Nephron (organoid): ENCODE measurements at regions not wholly inside any gene's neighbourhood (a gene's known extent, or its start where the extent isn't known, plus 50 kb on each side); places are given as distances from the start of the nearest gene placed in this dataset.

Experiments used
- H3K27ac Mint-ChIP-seq, 3 experiments: 2 replicates each; pipeline ENCODE4 v1.8.0; 2020; ENCODE audit warnings: mixed read lengths in 3 of 3, mild to moderate bottlenecking in 2 of 3, moderate library complexity in 1 of 3
- H3K27me3 Mint-ChIP-seq: 2 replicates; pipeline ENCODE4 v1.8.0; 2021; ENCODE audit warnings: low read depth, mild to moderate bottlenecking, moderate library complexity, mixed read lengths
- H3K36me3 Mint-ChIP-seq: 2 replicates; pipeline ENCODE4 v1.8.0; 2020; ENCODE audit warnings: low read depth, mixed read lengths
- H3K4me1 Mint-ChIP-seq: 2 replicates; pipeline ENCODE4 v1.8.0; 2020; ENCODE audit warnings: mixed read lengths
- H3K4me3 Mint-ChIP-seq, 3 experiments: 2 replicates each; pipeline ENCODE4 v1.8.0; 2020; ENCODE audit warnings: mild to moderate bottlenecking in 3 of 3, mixed read lengths in 3 of 3, moderate library complexity in 2 of 3
- H3K9me3 Mint-ChIP-seq: 2 replicates; pipeline ENCODE4 v1.8.0; 2020; ENCODE audit warnings: mixed read lengths
- CTCF ChIP-seq, 3 experiments: fragments of 200-600 bp; sonication (generic); IDR thresholded peaks; one replicate each; pipeline ENCODE4 v1.5.0; 2021; ENCODE audit warnings: antibody characterized with exemption in 3 of 3; ENCODE audit not compliant: unreplicated experiment in 3 of 3

GRCh38 chr2:234691214-234691575 is 194.3 kb upstream of the ARL4C start:
- Mint-ChIP-seq H3K4me3 (peak overlapping the region in 1 of 3 experiments; percentile 45), H3K9me3 (peaks cover 25% of the 10 kb centered on the region), H3K27me3 (peaks cover 20% of the 10 kb centered on the region), H3K4me1 (peaks cover 49% of the 10 kb centered on the region), H3K36me3 (peaks cover 10% of the 10 kb centered on the region), H3K27ac (peak overlapping the region; percentile 74 to 92 (median 75))
- TF ChIP-seq CTCF (IDR thresholded peaks at IDR 0.05; ENCODE audit: unreplicated experiment in 3 of 3), result no peak

DNA sequence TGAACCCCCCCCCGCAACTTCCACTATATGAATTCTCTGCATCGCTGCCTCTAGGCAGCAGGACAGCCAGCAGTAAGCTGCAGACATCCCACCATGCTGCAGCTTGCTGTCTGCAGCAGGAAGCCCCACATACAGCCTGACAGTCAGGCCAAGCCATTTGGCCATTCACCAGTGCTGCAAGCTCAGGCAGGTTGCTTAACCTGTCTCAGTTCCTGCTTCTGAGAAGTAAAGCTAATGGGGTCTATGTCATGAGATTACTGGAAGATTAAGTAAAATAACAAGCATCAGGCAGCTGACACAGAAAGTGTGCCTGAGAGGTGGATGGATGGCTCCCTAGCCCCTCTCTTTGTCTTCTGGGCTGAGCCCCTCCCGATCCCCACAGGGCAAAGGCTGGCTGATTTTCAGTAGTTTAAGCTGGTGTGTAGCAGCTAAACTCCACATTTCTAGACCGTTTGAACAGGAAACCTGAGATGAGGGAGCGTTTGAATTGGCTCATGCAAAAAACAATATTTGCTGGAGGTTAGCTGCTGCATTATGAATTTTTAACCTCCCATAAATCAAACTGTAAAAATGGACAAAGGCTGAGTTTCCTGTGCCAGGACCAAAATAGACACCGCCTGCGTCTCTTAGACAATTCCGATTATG is 193.8 kb upstream of the ARL4C start:
- TF ChIP-seq CTCF (IDR thresholded peaks at IDR 0.05; ENCODE audit: unreplicated experiment in 3 of 3), result no peak
- peaks cover 54% of the 10 kb centered on the region for H3K4me1 Mint-ChIP-seq
- peak overlapping the region; percentile 74 to 92 (median 75) for H3K27ac Mint-ChIP-seq
- peaks cover 20% of the 10 kb centered on the region for H3K9me3 Mint-ChIP-seq
- H3K27me3 Mint-ChIP-seq, result peaks cover 18% of the 10 kb centered on the region
- H3K36me3 Mint-ChIP-seq, result peaks cover 7% of the 10 kb centered on the region
- peak overlapping the region in 1 of 3 experiments; percentile 45 for H3K4me3 Mint-ChIP-seq

GRCh38 chr2:234689911-234690379 is 193.1 kb upstream of the ARL4C start:
- peak overlapping the region; percentile 32 to 92 (median 60) for H3K27ac Mint-ChIP-seq
- peaks cover 54% of the 10 kb centered on the region for H3K4me1 Mint-ChIP-seq
- TF ChIP-seq CTCF (IDR thresholded peaks at IDR 0.05; ENCODE audit: unreplicated experiment in 3 of 3), result no peak
- no peak overlapping the region for H3K4me3 Mint-ChIP-seq
- peaks cover 14% of the 10 kb centered on the region for H3K9me3 Mint-ChIP-seq
- H3K27me3 Mint-ChIP-seq, result peaks cover 18% of the 10 kb centered on the region
- peaks cover 7% of the 10 kb centered on the region for H3K36me3 Mint-ChIP-seq

- H3K4me3 Mint-ChIP-seq, result no peak overlapping the region
- H3K27ac Mint-ChIP-seq, result no peak overlapping the region
- peaks cover 4% of the 10 kb centered on the region for H3K9me3 Mint-ChIP-seq
- peaks cover 61% of the 10 kb centered on the region for H3K4me1 Mint-ChIP-seq
- peaks cover 14% of the 10 kb centered on the region for H3K27me3 Mint-ChIP-seq
- TF ChIP-seq CTCF (IDR thresholded peaks at IDR 0.05; ENCODE audit: unreplicated experiment in 3 of 3), result no peak
- H3K36me3 Mint-ChIP-seq, result no peaks in the 10 kb centered on the region
Measured at GRCh38 chr2:234687718-234688475, 191.0 kb upstream of the ARL4C start.

GRCh38 chr2:234686088-234686890 is 189.4 kb upstream of the ARL4C start:
- Mint-ChIP-seq H3K27me3 (peaks cover 14% of the 10 kb centered on the region), H3K36me3 (no peaks in the 10 kb centered on the region), H3K27ac (peak overlapping the region; percentile 78 to 91 (median 90)), H3K4me1 (peaks cover 52% of the 10 kb centered on the region), H3K9me3 (no peaks in the 10 kb centered on the region), H3K4me3 (peak overlapping the region in 1 of 3 experiments; percentile 25)
- no peak for TF ChIP-seq CTCF (IDR thresholded peaks at IDR 0.05; ENCODE audit: unreplicated experiment in 3 of 3)
